ENCODE measurements at regions not wholly inside any gene's neighbourhood (a gene's known extent, or its start where the extent isn't known, plus 50 kb on each side); places are given as distances from the start of the nearest gene placed in this dataset.

DNA sequence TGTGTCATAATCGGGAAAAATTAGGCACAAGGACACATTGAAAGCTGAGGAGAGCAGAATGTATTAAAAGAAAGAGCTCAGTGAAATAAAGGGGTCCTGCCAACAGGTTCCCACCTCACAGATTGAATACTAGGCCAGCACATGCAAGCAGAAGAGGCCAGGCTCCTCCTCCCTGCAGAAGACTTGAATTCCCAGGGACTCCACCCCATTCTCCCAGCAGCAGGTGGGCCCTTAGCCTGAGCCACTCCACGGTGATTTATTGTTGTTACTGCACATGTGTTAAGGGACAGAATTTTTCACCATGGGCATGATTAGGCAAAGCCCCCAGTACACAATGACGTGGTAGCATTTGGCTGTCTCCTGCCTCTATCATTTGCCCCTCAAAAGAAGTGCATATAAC is 1844.7 kb downstream of the NCAM2 start:
- POLR2A ChIA-PET = no interaction called here
- RAD21 ChIA-PET (ENCODE audit: low non-redundant PET in 1 of 2, low total read pairs in 2 of 2, uncharacterized antibody in 2 of 2, unreplicated experiment in 2 of 2) = no interaction called here
- Histone ChIP-seq H4K20me1 (ENCODE audit: insufficient read depth) (no peaks in the 10 kb centered on the region), H3K9me3 (ENCODE audit: control insufficient read depth in 1 of 2, insufficient read depth in 1 of 2, low read depth in 1 of 2, low read length in 2 of 2) (peaks cover 9 to 27% of the 10 kb centered on the region in 2 experiments; a peak in 3 of 4 replicates), H3K4me1 (ENCODE audit: control insufficient read depth in 1 of 2, insufficient read depth in 2 of 2, low read length in 2 of 2) (no peaks in the 10 kb centered on the region), H3K36me3 (ENCODE audit: control insufficient read depth in 1 of 2, insufficient read depth in 2 of 2, low read length in 2 of 2) (no peaks in the 10 kb centered on the region; a peak in 1 of 4 replicates), H3K4me3 (replicated peaks in 1 of 2; ENCODE audit: low read depth in 1 of 2, low read length in 2 of 2) (no peak overlapping the region), H3K27me3 (ENCODE audit: insufficient read depth, low read length) (no peaks in the 10 kb centered on the region), H3K27ac (ENCODE audit: low read depth, low read length) (no peak overlapping the region), H3K9me2 (ENCODE audit: insufficient read depth) (no peaks in the 10 kb centered on the region), H3K4me2 (ENCODE audit: low read length) (no peak overlapping the region), H3K79me2 (ENCODE audit: insufficient read depth, low read length) (no peaks in the 10 kb centered on the region), H3K9ac (ENCODE audit: low read length) (no peak overlapping the region), H2AFZ (ENCODE audit: low read depth, low read length, poor library complexity, severe bottlenecking) (no peak overlapping the region)
- CTCF ChIA-PET = no interaction called here
- no TSS peak for BruUV-seq (replicated peaks)
- DNase-seq (ENCODE audit: low read depth, low spot score) (no peak), ATAC-seq (no peak)
- TF ChIP-seq ELF1 (IDR thresholded peaks at IDR 0.05; ENCODE audit: borderline replicate concordance, low read depth) (no peak), SP1 (IDR thresholded peaks at IDR 0.05; ENCODE audit: low read depth) (no peak), SIN3A (IDR thresholded peaks at IDR 0.05; ENCODE audit: low read depth) (no peak), RAD21 (IDR thresholded peaks at IDR 0.05; ENCODE audit: low read depth) (no peak), EZH2phosphoT487 (IDR thresholded peaks at IDR 0.05; ENCODE audit: borderline replicate concordance) (no peak), POLR2A (IDR thresholded peaks at IDR 0.05; ENCODE audit: borderline replicate concordance, extremely low read depth, insufficient read depth, insufficient read length) (no peak), EGR1 (IDR thresholded peaks at IDR 0.05; ENCODE audit: low read depth) (no peak), JUND (IDR thresholded peaks at IDR 0.05) (no peak), TCF7L2 (IDR thresholded peaks at IDR 0.05; ENCODE audit: borderline replicate concordance, extremely low read depth, insufficient read depth, insufficient read length) (no peak), POLR2AphosphoS5 (IDR thresholded peaks at IDR 0.05; ENCODE audit: low read depth, low read length) (no peak), CEBPB (IDR thresholded peaks at IDR 0.05; ENCODE audit: low read depth) (no peak), ZFX (IDR thresholded peaks at IDR 0.05) (no peak), YY1 (IDR thresholded peaks at IDR 0.05; ENCODE audit: extremely low read depth, insufficient replicate concordance, low read depth, low read length) (no peak)
- TF ChIP-seq, protein P1, sequence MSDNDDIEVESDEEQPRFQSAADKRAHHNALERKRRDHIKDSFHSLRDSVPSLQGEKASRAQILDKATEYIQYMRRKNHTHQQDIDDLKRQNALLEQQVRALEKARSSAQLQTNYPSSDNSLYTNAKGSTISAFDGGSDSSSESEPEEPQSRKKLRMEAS (IDR thresholded peaks at IDR 0.05) = no peak
- TF ChIP-seq, protein P2, sequence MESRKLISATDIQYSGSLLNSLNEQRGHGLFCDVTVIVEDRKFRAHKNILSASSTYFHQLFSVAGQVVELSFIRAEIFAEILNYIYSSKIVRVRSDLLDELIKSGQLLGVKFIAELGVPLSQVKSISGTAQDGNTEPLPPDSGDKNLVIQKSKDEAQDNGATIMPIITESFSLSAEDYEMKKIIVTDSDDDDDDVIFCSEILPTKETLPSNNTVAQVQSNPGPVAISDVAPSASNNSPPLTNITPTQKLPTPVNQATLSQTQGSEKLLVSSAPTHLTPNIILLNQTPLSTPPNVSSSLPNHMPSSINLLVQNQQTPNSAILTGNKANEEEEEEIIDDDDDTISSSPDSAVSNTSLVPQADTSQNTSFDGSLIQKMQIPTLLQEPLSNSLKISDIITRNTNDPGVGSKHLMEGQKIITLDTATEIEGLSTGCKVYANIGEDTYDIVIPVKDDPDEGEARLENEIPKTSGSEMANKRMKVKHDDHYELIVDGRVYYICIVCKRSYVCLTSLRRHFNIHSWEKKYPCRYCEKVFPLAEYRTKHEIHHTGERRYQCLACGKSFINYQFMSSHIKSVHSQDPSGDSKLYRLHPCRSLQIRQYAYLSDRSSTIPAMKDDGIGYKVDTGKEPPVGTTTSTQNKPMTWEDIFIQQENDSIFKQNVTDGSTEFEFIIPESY (IDR thresholded peaks at IDR 0.05; ENCODE audit: extremely low read depth, insufficient replicate concordance, low read length) = no peak
- TF ChIP-seq, protein P3, sequence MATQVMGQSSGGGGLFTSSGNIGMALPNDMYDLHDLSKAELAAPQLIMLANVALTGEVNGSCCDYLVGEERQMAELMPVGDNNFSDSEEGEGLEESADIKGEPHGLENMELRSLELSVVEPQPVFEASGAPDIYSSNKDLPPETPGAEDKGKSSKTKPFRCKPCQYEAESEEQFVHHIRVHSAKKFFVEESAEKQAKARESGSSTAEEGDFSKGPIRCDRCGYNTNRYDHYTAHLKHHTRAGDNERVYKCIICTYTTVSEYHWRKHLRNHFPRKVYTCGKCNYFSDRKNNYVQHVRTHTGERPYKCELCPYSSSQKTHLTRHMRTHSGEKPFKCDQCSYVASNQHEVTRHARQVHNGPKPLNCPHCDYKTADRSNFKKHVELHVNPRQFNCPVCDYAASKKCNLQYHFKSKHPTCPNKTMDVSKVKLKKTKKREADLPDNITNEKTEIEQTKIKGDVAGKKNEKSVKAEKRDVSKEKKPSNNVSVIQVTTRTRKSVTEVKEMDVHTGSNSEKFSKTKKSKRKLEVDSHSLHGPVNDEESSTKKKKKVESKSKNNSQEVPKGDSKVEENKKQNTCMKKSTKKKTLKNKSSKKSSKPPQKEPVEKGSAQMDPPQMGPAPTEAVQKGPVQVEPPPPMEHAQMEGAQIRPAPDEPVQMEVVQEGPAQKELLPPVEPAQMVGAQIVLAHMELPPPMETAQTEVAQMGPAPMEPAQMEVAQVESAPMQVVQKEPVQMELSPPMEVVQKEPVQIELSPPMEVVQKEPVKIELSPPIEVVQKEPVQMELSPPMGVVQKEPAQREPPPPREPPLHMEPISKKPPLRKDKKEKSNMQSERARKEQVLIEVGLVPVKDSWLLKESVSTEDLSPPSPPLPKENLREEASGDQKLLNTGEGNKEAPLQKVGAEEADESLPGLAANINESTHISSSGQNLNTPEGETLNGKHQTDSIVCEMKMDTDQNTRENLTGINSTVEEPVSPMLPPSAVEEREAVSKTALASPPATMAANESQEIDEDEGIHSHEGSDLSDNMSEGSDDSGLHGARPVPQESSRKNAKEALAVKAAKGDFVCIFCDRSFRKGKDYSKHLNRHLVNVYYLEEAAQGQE (IDR thresholded peaks at IDR 0.05; ENCODE audit: low read depth) = no peak
- intact Hi-C loops (cut with micrococcal nuclease) = no loop called here

All from HCT116 (cell line).